WI38 (cell line): ENCODE measurements at regions not wholly inside any gene's neighbourhood (a gene's known extent, or its start where the extent isn't known, plus 50 kb on each side); places are given as distances from the start of the nearest gene placed in this dataset.
"Not testable (repeated sequence)": the region's sequence is repeated elsewhere in the genome, so short reads cannot be mapped to it uniquely, and the experiment has no call there.

ENCODE experiments used
- H3K4me3 ChIP-seq: 2 replicates; pipeline ENCODE4 v1.5.1; 2011; ENCODE audit warnings: low read depth, mild to moderate bottlenecking, control low read depth, low read length
- TF ChIP-seq, protein P1 (sequence below): IDR thresholded peaks from 2 replicates; pipeline ENCODE4 v1.5.1; 2012; ENCODE audit warnings: low read depth, mild to moderate bottlenecking, control low read depth, low read length

- H3K4me3 ChIP-seq: no peak overlapping the region
- TF ChIP-seq, protein P1, sequence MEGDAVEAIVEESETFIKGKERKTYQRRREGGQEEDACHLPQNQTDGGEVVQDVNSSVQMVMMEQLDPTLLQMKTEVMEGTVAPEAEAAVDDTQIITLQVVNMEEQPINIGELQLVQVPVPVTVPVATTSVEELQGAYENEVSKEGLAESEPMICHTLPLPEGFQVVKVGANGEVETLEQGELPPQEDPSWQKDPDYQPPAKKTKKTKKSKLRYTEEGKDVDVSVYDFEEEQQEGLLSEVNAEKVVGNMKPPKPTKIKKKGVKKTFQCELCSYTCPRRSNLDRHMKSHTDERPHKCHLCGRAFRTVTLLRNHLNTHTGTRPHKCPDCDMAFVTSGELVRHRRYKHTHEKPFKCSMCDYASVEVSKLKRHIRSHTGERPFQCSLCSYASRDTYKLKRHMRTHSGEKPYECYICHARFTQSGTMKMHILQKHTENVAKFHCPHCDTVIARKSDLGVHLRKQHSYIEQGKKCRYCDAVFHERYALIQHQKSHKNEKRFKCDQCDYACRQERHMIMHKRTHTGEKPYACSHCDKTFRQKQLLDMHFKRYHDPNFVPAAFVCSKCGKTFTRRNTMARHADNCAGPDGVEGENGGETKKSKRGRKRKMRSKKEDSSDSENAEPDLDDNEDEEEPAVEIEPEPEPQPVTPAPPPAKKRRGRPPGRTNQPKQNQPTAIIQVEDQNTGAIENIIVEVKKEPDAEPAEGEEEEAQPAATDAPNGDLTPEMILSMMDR: no peak
Measured at GRCh38 chr16:88327561-88328312, 55.0 kb upstream of the ZNF469 start.

DNA sequence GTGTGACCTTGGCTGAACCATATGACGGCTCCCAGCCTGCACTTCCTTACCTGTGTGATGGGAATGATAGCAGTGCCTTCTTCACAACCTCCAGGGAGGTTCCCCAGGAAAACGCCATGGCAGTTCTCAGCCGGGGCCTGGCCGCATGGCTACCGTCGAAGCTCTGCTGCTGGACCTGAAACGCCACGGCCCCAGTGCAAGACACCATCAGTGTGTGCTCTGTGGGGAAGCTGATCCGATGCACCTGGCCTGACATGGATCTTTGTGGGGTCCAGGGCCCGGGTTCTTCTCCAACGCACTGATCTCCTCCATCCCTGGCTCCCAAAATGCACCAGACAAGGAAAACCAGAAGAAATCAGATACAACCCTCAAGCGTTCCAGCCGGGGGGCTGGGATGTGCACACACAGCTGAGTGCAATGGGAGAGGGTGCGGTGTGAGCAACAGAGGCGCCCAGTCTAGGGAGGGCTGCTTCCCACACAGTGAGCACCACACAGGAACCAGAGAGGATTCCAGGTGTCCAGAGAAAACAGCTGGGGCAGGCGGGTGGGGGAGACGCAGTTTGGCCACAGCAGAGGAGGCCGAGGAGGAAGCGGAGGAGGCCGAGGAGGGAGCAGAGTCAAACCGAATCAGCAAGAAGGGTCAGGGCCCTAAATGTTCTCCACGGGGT lies 54.3 kb upstream of the ZNF469 start:
- H3K4me3 ChIP-seq: no peak overlapping the region
- TF ChIP-seq, protein P1: no peak

- TF ChIP-seq, protein P1: no peak
- no peak overlapping the region for H3K4me3 ChIP-seq
Measured at GRCh38 chr16:88329726-88330700, 52.7 kb upstream of the ZNF469 start.

GRCh38 chr16:88330971-88331890 lies 51.5 kb upstream of the ZNF469 start:
- no peak overlapping the region for H3K4me3 ChIP-seq
- TF ChIP-seq, protein P1: no peak

GRCh38 chr16:88331989-88332920 lies 50.5 kb upstream of the ZNF469 start:
- TF ChIP-seq, protein P1: no peak
- no peak overlapping the region for H3K4me3 ChIP-seq

- not testable (repeated sequence) for H3K4me3 ChIP-seq
Measured at GRCh38 chr16:88332921-88333825, 49.6 kb upstream of the ZNF469 start.
